ENCODE measurements at regions not wholly inside any gene's neighbourhood (a gene's known extent, or its start where the extent isn't known, plus 50 kb on each side); places are given as distances from the start of the nearest gene placed in this dataset.

- no peak for TF ChIP-seq TAF1 (IDR thresholded peaks at IDR 0.05; ENCODE audit: low read depth, low read length)
- TF ChIP-seq BACH1 (IDR thresholded peaks at IDR 0.05; ENCODE audit: low read length) = no peak
- TF ChIP-seq GTF2F1 (IDR thresholded peaks at IDR 0.05; ENCODE audit: borderline replicate concordance, low read depth, low read length) = no peak
Measured at GRCh38 chr18:30623401-30624065, 419.0 kb downstream of the DSC3 start (continued).
